ENCODE measurements at regions not wholly inside any gene's neighbourhood (a gene's known extent, or its start where the extent isn't known, plus 50 kb on each side); places are given as distances from the start of the nearest gene placed in this dataset.

- H3K4me3 Mint-ChIP-seq = no peak overlapping the region
These were observed 49.9 kb upstream of the RTN4 start for GRCh38 chr2:55099878-55100820.

More at GRCh38 chr2:55099878-55100820, 49.9 kb upstream of the RTN4 start:
- no peak overlapping the region for H3K27ac Mint-ChIP-seq
- no peak for DNase-seq (ENCODE audit: extremely low spot score, unreplicated experiment)
- TF ChIP-seq, protein P1, sequence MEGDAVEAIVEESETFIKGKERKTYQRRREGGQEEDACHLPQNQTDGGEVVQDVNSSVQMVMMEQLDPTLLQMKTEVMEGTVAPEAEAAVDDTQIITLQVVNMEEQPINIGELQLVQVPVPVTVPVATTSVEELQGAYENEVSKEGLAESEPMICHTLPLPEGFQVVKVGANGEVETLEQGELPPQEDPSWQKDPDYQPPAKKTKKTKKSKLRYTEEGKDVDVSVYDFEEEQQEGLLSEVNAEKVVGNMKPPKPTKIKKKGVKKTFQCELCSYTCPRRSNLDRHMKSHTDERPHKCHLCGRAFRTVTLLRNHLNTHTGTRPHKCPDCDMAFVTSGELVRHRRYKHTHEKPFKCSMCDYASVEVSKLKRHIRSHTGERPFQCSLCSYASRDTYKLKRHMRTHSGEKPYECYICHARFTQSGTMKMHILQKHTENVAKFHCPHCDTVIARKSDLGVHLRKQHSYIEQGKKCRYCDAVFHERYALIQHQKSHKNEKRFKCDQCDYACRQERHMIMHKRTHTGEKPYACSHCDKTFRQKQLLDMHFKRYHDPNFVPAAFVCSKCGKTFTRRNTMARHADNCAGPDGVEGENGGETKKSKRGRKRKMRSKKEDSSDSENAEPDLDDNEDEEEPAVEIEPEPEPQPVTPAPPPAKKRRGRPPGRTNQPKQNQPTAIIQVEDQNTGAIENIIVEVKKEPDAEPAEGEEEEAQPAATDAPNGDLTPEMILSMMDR (conservative IDR thresholded peaks at IDR 0.05) = no peak
- peaks cover 11% of the 10 kb centered on the region for H3K4me1 Mint-ChIP-seq (ENCODE audit: unreplicated experiment)
- H3K36me3 Mint-ChIP-seq = no peaks in the 10 kb centered on the region
- H3K9me3 Mint-ChIP-seq = no peaks in the 10 kb centered on the region
- no peaks in the 10 kb centered on the region for H3K27me3 Mint-ChIP-seq

Measured in type B pancreatic cell (in vitro differentiated cells).